CD14-positive monocyte (primary cell): ENCODE measurements at regions not wholly inside any gene's neighbourhood (a gene's known extent, or its start where the extent isn't known, plus 50 kb on each side); places are given as distances from the start of the nearest gene placed in this dataset.

Experiments
- DNase-seq, 3 donors: peaks; one replicate each; pipeline ENCODE4 v3.0.0-alpha.2; 2011 to 2022
- H2AFZ ChIP-seq: 2 replicates; pipeline ENCODE4 v1.6.0; 2012; ENCODE audit warnings: mild to moderate bottlenecking, low read depth, low read length, inconsistent platforms; ENCODE audit not compliant: insufficient read depth, poor library complexity, severe bottlenecking
- H3K27ac ChIP-seq, 2 donors: 1 replicate in 1 of 2; 2 replicates in 1 of 2; pipeline ENCODE4 v1.5.1; 2012 to 2013; ENCODE audit warnings: low read length in 2 of 2, control low read depth in 1 of 2, inconsistent platforms in 1 of 2, low read depth in 1 of 2, mild to moderate bottlenecking in 1 of 2
- H3K27me3 ChIP-seq, 2 donors: one replicate each; pipeline versions ENCODE4 v1.6.0 to v1.6.1; 2011 to 2013; ENCODE audit warnings: low read length in 2 of 2; ENCODE audit not compliant: control insufficient read depth in 2 of 2, insufficient read depth in 2 of 2
- H3K36me3 ChIP-seq, 2 donors: replicated peaks in 1 of 2; 1 replicate in 1 of 2; 2 replicates in 1 of 2; pipeline versions ENCODE4 v1.5.1 to v1.6.1; 2012 to 2013; ENCODE audit warnings: low read length in 2 of 2, control low read depth in 1 of 2, inconsistent platforms in 1 of 2, mild to moderate bottlenecking in 1 of 2; ENCODE audit not compliant: insufficient read depth in 2 of 2, control insufficient read depth in 1 of 2
- H3K4me1 ChIP-seq, 2 donors: 1 replicate in 1 of 2; 2 replicates in 1 of 2; pipeline versions ENCODE4 v1.5.1 to v1.6.1; 2012 to 2013; ENCODE audit warnings: low read length in 2 of 2, control low read depth in 1 of 2, inconsistent platforms in 1 of 2, mild to moderate bottlenecking in 1 of 2, moderate library complexity in 1 of 2; ENCODE audit not compliant: insufficient read depth in 2 of 2, control insufficient read depth in 1 of 2
- H3K4me2 ChIP-seq: replicated peaks from 2 replicates; pipeline ENCODE3; 2012; ENCODE audit warnings: low read length, moderate library complexity, mild to moderate bottlenecking; ENCODE audit not compliant: poor library complexity, severe bottlenecking; ENCODE audit errors: extremely low read depth
- H3K4me3 ChIP-seq, 3 experiments: fragments of 200-600 bp in 1 of 3; sonication (generic) in 1 of 3; replicated peaks in 1 of 3; 1 replicate in 2 of 3; 2 replicates in 1 of 3; pipeline ENCODE4 v1.5.1; 2011 to 2013; ENCODE audit warnings: low read length in 3 of 3, mild to moderate bottlenecking in 3 of 3, control low read depth in 2 of 3, low read depth in 2 of 3, inconsistent platforms in 1 of 3, moderate library complexity in 1 of 3
- H3K79me2 ChIP-seq: 2 replicates; pipeline ENCODE4 v1.6.0; 2012; ENCODE audit warnings: mild to moderate bottlenecking, control low read depth, inconsistent platforms, low read length, moderate library complexity; ENCODE audit not compliant: insufficient read depth
- H3K9ac ChIP-seq: 2 replicates; pipeline ENCODE4 v1.6.0; 2017; ENCODE audit warnings: low read length, mild to moderate bottlenecking; ENCODE audit not compliant: insufficient read depth, poor library complexity, severe bottlenecking
- H3K9me3 ChIP-seq, 2 donors: replicated peaks in 1 of 2; 1 replicate in 1 of 2; 2 replicates in 1 of 2; pipeline versions ENCODE4 v1.5.1 to v1.6.1; 2012 to 2013; ENCODE audit warnings: low read length in 2 of 2, control low read depth in 1 of 2; ENCODE audit not compliant: control insufficient read depth in 1 of 2, insufficient read depth in 1 of 2
- H4K20me1 ChIP-seq: 2 replicates; pipeline ENCODE4 v1.6.0; 2012; ENCODE audit warnings: mild to moderate bottlenecking, low read length, control low read depth, moderate library complexity; ENCODE audit not compliant: insufficient read depth
- H3K27ac Mint-ChIP-seq, 7 donors: one replicate each; pipeline ENCODE4 v1.8.0; 2020; ENCODE audit warnings: mild to moderate bottlenecking in 7 of 7, mixed read lengths in 7 of 7, moderate library complexity in 6 of 7, inconsistent platforms in 2 of 7
- H3K27me3 Mint-ChIP-seq, 3 donors: one replicate each; pipeline ENCODE4 v1.8.0; 2021 to 2022; ENCODE audit warnings: low read depth in 3 of 3, mild to moderate bottlenecking in 3 of 3, mixed read lengths in 3 of 3, moderate library complexity in 3 of 3, inconsistent platforms in 1 of 3
- H3K36me3 Mint-ChIP-seq, 2 donors: one replicate each; pipeline ENCODE4 v1.8.0; 2020; ENCODE audit warnings: mixed read lengths in 2 of 2, inconsistent platforms in 1 of 2, mild to moderate bottlenecking in 1 of 2
- H3K4me1 Mint-ChIP-seq: one replicate; pipeline ENCODE4 v1.8.0; 2020; ENCODE audit warnings: mild to moderate bottlenecking, mixed read lengths
- H3K4me3 Mint-ChIP-seq, 2 donors: one replicate each; pipeline ENCODE4 v1.8.0; 2020; ENCODE audit warnings: mild to moderate bottlenecking in 2 of 2, mixed read lengths in 2 of 2, moderate library complexity in 1 of 2
- H3K9me3 Mint-ChIP-seq, 7 donors: one replicate each; pipeline ENCODE4 v1.8.0; 2020 to 2022; ENCODE audit warnings: mixed read lengths in 7 of 7, mild to moderate bottlenecking in 6 of 7, moderate library complexity in 6 of 7, inconsistent platforms in 2 of 7
- WGBS: methylation state at CpG from one replicate; pipeline ENCODE4 v1.1.5; 2013; ENCODE audit warnings: missing lambda C conversion rate; ENCODE audit not compliant: insufficient coverage; 5-methylcytosine and 5-hydroxymethylcytosine counted together
- intact Hi-C, 2 donors: fragments of 100-400 bp; cut with micrococcal nuclease; formaldehyde crosslinking; loops; one replicate each; pipeline versions ENCODE4 v1.15.0 to v1.15.1; 2023
- TF ChIP-seq, protein P1 (sequence below): fragments of 200-600 bp; IDR thresholded peaks from one replicate; pipeline ENCODE4 v1.8.0; 2022; ENCODE audit warnings: antibody characterized with exemption, mild to moderate bottlenecking

GRCh38 chr1:94743862-94744261, 76.3 kb upstream of the SLC44A3 start:
- no peaks in the 10 kb centered on the region for H3K36me3 Mint-ChIP-seq
- H3K4me1 Mint-ChIP-seq: peaks cover 42% of the 10 kb centered on the region
- H2AFZ ChIP-seq: no peak overlapping the region

DNA sequence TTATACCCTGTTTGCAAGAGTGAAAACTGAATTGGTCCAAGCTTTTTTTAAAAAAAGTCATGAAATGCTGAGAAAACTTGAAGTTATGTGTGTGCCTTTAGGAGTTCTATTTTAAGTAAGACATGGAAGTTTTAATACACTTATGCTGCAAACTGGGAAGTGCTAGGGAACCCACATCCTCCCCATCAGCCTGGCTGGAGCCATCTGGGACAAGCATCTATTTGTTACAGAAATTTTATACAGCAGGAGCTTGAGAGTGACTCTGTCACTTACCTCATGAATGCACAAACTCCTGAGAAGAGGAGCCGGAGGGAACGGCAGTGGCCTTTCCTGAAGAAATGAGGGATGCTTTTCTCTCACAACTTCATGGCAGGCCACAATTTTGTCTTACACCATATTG, 78.2 kb upstream of the SLC44A3 start:
- no CpG with 5 or more reads among the region's 2 CpGs for WGBS
- H3K4me3 Mint-ChIP-seq: peak overlapping the region in 1 of 2 donors; percentile 80
- peak overlapping the region in 3 of 7 donors; percentile 75 to 81 (median 80) for H3K27ac Mint-ChIP-seq
- peaks cover 0 to 2% (median 2%) of the 10 kb centered on the region in 3 donors for H3K27me3 Mint-ChIP-seq
- H3K9me3 Mint-ChIP-seq: peaks cover 0 to 2% (median 0%) of the 10 kb centered on the region in 7 donors
- TF ChIP-seq, protein P1, sequence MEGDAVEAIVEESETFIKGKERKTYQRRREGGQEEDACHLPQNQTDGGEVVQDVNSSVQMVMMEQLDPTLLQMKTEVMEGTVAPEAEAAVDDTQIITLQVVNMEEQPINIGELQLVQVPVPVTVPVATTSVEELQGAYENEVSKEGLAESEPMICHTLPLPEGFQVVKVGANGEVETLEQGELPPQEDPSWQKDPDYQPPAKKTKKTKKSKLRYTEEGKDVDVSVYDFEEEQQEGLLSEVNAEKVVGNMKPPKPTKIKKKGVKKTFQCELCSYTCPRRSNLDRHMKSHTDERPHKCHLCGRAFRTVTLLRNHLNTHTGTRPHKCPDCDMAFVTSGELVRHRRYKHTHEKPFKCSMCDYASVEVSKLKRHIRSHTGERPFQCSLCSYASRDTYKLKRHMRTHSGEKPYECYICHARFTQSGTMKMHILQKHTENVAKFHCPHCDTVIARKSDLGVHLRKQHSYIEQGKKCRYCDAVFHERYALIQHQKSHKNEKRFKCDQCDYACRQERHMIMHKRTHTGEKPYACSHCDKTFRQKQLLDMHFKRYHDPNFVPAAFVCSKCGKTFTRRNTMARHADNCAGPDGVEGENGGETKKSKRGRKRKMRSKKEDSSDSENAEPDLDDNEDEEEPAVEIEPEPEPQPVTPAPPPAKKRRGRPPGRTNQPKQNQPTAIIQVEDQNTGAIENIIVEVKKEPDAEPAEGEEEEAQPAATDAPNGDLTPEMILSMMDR: no peak
- Histone ChIP-seq H3K4me2 (peak overlapping the region; percentile 65), H3K4me1 (peaks cover 32 to 43% of the 10 kb centered on the region in 2 donors), H3K27ac (peak overlapping the region in 1 of 2 donors; percentile 38), H3K4me3 (peak overlapping the region in 1 of 3 experiments; percentile 45), H2AFZ (no peak overlapping the region), H3K9ac (no peak overlapping the region), H3K79me2 (no peaks in the 10 kb centered on the region), H3K36me3 (no peaks in the 10 kb centered on the region), H4K20me1 (no peaks in the 10 kb centered on the region), H3K27me3 (no peaks in the 10 kb centered on the region), H3K9me3 (no peaks in the 10 kb centered on the region)
- peaks cover 50% of the 10 kb centered on the region for H3K4me1 Mint-ChIP-seq
- no peaks in the 10 kb centered on the region for H3K36me3 Mint-ChIP-seq
- intact Hi-C loops: loop anchor here in 1 of 2 donors (10.0 kb wide), 1 partner anchor 67 kb away; no protein-coding TSS in a partner anchor
- no peak for DNase-seq

More at GRCh38 chr1:94743862-94744261, 76.3 kb upstream of the SLC44A3 start:
- WGBS: 100% methylated on average over 1 of the region's 1 CpG
- H3K4me3 Mint-ChIP-seq: no peak overlapping the region
- no peak overlapping the region for H3K4me3 ChIP-seq
- H3K9me3 ChIP-seq: no peaks in the 10 kb centered on the region
- no peak overlapping the region for H3K27ac Mint-ChIP-seq
- H3K9me3 Mint-ChIP-seq: peaks cover 0 to 2% (median 0%) of the 10 kb centered on the region in 7 donors
- DNase-seq: no peak
- H3K27me3 Mint-ChIP-seq: peaks cover 0 to 2% (median 2%) of the 10 kb centered on the region in 3 donors
- H4K20me1 ChIP-seq: no peaks in the 10 kb centered on the region
- H3K9ac ChIP-seq: no peak overlapping the region
- no peak overlapping the region for H3K27ac ChIP-seq
- no peaks in the 10 kb centered on the region for H3K27me3 ChIP-seq
- H3K4me1 ChIP-seq: peaks cover 28 to 39% of the 10 kb centered on the region in 2 donors
- no peaks in the 10 kb centered on the region for H3K36me3 ChIP-seq
- intact Hi-C loops: loop anchor here in 1 of 2 donors (10.0 kb wide), 1 partner anchor 69 kb away; no protein-coding TSS in a partner anchor
- H3K4me2 ChIP-seq: no peak overlapping the region
- TF ChIP-seq, protein P1: no peak
- H3K79me2 ChIP-seq: no peaks in the 10 kb centered on the region
